Testis (tissue), 2 donors: ENCODE measurements at regions not wholly inside any gene's neighbourhood (a gene's known extent, or its start where the extent isn't known, plus 50 kb on each side); places are given as distances from the start of the nearest gene placed in this dataset.

ENCODE experiments used
- CTCF ChIP-seq, 3 experiments: fragments of 450-650 bp in 2 of 3; fragments of 200-600 bp in 1 of 3; sonication (generic) in 1 of 3; IDR thresholded peaks; one replicate each; pipeline ENCODE4 v1.5.1; 2016 to 2019; ENCODE audit warnings: antibody characterized with exemption in 3 of 3, mild to moderate bottlenecking in 2 of 3, moderate library complexity in 1 of 3
- POLR2A ChIP-seq: fragments of 450-650 bp; IDR thresholded peaks from one replicate; pipeline ENCODE4 v1.6.1; 2017; ENCODE audit warnings: antibody characterized with exemption, mild to moderate bottlenecking, moderate library complexity

GRCh38 chr5:86983208-86983607 lies 284.5 kb upstream of the RASA1 start:
- TF ChIP-seq CTCF (IDR thresholded peaks at IDR 0.05) (no peak), POLR2A (no peak)
